ENCODE measurements at regions not wholly inside any gene's neighbourhood (a gene's known extent, or its start where the extent isn't known, plus 50 kb on each side); places are given as distances from the start of the nearest gene placed in this dataset.
"Not testable (repeated sequence)": the region's sequence is repeated elsewhere in the genome, so short reads cannot be mapped to it uniquely, and the experiment has no call there.

DNA sequence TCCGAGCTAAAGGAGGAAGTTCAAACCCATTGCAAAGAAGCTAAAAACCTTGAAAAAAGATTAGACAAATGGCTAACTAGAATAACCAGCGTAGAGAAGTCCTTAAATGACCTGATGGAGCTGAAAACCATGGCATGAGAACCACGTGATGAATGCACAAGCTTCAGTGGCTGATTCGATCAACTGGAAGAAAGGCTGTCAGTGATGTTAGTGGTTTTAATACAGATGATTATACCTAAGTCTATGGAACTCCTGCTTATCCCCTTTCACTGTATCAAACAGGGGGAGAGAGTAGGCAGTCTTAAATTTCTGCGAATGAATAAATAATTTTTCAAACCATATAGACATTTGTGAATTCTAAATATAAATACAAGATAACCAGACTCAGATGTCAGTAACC, 512.7 kb downstream of the PRKD1 start:
- TF ChIP-seq, protein P1, sequence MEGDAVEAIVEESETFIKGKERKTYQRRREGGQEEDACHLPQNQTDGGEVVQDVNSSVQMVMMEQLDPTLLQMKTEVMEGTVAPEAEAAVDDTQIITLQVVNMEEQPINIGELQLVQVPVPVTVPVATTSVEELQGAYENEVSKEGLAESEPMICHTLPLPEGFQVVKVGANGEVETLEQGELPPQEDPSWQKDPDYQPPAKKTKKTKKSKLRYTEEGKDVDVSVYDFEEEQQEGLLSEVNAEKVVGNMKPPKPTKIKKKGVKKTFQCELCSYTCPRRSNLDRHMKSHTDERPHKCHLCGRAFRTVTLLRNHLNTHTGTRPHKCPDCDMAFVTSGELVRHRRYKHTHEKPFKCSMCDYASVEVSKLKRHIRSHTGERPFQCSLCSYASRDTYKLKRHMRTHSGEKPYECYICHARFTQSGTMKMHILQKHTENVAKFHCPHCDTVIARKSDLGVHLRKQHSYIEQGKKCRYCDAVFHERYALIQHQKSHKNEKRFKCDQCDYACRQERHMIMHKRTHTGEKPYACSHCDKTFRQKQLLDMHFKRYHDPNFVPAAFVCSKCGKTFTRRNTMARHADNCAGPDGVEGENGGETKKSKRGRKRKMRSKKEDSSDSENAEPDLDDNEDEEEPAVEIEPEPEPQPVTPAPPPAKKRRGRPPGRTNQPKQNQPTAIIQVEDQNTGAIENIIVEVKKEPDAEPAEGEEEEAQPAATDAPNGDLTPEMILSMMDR (IDR thresholded peaks at IDR 0.05): not testable (repeated sequence)
- not testable (repeated sequence) for TF ChIP-seq EZH2 (IDR thresholded peaks at IDR 0.05; ENCODE audit: borderline replicate concordance, insufficient read depth, low read depth, low read length, poor library complexity, severe bottlenecking)

Data from B cell (primary cell).